ENCODE measurements at regions not wholly inside any gene's neighbourhood (a gene's known extent, or its start where the extent isn't known, plus 50 kb on each side); places are given as distances from the start of the nearest gene placed in this dataset.

DNA sequence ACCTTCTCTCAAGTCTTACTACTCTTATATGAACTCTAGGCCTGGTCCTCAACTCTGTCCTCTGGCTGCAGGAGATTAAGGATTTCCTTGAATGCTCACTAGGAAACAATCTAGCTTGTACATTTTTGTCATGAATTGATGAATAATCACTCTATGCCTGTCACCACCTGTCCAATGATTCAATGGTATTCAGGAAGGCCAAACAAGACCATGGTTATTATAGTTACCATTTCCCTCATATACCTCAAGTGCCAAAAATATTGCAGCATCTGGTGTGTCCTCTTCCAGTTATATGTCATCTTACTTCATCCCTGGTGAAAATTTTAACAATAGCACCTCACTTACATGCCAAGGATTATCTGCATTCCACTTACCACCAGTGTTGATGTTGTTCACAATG lies 179.0 kb upstream of the MOCS2 start:
- TF ChIP-seq, protein P1, sequence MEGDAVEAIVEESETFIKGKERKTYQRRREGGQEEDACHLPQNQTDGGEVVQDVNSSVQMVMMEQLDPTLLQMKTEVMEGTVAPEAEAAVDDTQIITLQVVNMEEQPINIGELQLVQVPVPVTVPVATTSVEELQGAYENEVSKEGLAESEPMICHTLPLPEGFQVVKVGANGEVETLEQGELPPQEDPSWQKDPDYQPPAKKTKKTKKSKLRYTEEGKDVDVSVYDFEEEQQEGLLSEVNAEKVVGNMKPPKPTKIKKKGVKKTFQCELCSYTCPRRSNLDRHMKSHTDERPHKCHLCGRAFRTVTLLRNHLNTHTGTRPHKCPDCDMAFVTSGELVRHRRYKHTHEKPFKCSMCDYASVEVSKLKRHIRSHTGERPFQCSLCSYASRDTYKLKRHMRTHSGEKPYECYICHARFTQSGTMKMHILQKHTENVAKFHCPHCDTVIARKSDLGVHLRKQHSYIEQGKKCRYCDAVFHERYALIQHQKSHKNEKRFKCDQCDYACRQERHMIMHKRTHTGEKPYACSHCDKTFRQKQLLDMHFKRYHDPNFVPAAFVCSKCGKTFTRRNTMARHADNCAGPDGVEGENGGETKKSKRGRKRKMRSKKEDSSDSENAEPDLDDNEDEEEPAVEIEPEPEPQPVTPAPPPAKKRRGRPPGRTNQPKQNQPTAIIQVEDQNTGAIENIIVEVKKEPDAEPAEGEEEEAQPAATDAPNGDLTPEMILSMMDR (IDR thresholded peaks at IDR 0.05) = no peak
- TF ChIP-seq POLR2A (IDR thresholded peaks at IDR 0.05) (no peak), POLR2AphosphoS5 (IDR thresholded peaks at IDR 0.05) (no peak)
